ENCODE measurements at regions not wholly inside any gene's neighbourhood (a gene's known extent, or its start where the extent isn't known, plus 50 kb on each side); places are given as distances from the start of the nearest gene placed in this dataset.
"Not testable (repeated sequence)": the region's sequence is repeated elsewhere in the genome, so short reads cannot be mapped to it uniquely, and the experiment has no call there.

DNA sequence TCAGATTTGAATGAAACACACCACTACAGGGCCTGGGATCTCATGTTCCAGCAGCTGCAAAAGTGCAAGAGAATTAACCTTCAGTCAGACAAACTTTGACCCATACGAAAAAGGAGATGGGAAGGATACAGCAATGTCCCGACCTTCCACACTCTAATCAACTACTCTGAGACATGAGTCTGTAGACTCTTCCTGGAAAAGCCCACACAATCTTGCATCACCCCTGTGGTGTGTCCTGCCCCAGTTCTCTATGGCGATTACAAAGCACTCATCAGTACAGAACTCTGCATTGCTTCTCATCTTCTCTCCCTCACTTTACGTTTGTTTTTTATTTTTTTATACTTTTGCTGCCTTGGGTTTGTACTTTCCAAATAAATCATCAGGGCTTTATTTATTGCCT is 241.0 kb upstream of the KIF2A start:
- in situ Hi-C loops (cut with HindIII; ENCODE audit: low sequenced_read_pairs) = no loop called here

GRCh38 chr5:62066761-62067277 is 239.2 kb upstream of the KIF2A start:
- in situ Hi-C loops (cut with HindIII; ENCODE audit: low sequenced_read_pairs) = no loop called here

- in situ Hi-C loops (cut with HindIII; ENCODE audit: low sequenced_read_pairs) = no loop called here
These were observed 237.5 kb upstream of the KIF2A start for GRCh38 chr5:62068554-62068953.

DNA sequence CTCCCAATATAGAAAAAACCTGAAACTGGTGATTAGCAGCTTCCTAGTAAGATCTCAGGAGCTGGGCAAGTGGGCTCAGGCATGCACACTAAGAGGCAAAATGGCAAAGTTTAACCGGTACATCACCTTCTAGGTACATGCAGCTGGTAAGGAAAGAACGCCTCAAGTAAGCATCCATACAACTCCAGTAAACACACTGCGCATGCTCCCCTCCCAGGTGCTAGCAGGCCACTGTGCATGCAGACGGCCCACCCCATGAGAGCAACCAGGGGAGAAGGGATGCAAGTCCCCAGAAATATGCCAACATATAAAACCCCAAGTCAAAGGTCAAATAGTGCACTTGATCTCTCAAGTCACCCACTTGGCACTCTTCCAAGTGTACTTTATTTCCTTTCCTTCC is 228.6 kb upstream of the KIF2A start:
- in situ Hi-C loops (cut with HindIII; ENCODE audit: low sequenced_read_pairs) = no loop called here

DNA sequence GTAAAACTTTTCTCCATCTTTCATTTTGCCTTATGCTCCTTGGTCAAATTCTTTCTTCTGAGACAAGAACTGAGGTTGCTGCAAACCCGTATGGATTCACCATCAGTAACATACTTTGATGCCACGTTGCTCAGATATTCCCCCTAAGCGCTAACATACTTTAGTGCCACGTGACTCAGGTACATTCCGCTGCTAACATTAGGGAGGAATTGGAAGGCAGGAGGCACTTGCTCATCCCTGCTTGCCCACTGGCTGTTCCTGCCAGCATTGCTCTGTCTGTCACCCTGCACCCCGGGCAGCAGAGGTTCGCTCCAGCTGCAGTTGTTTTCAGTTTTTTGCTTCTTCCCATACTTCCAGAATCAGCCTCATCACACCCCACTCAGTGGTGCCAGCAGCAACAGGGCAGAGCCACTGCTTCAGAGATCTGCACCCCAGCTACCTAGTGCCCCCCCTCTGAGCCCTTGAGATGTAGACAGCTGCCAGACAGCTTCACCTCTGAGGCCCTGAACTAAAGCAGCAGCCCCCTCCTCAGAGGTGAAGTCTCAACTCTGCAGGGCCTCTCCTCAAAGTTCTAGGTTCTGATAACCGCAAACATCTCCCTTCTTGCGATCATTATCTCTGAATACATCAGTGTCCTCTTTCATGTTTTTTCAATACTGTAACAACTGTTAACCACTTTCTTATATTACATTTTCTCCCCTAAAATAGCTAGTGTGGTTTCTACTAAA is 228.0 kb upstream of the KIF2A start:
- in situ Hi-C loops (cut with HindIII; ENCODE audit: low sequenced_read_pairs) = no loop called here

GRCh38 chr5:62082370-62082801 is 223.6 kb upstream of the KIF2A start:
- in situ Hi-C loops (cut with HindIII; ENCODE audit: low sequenced_read_pairs) = no loop called here

DNA sequence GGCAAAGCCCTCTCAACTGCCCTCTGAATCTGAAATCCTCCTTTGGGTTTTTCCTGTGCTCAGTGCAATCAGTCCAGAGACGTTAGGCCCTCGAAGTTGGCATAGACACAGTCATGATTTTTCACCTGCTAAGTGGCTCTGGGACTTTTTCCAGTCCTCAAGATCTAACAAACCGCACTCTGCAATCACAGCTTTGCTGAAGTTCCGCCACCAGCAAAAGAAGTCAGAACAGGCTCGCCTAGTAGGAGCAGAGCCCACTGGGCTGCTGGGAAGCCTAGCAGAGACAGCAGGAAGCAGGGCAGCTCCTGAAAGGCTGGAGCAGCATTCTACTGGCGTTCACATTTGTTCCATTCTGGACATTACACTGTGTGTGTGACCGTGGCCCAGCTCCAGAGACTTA is 222.8 kb upstream of the KIF2A start:
- in situ Hi-C loops (cut with HindIII; ENCODE audit: low sequenced_read_pairs) = no loop called here

DNA sequence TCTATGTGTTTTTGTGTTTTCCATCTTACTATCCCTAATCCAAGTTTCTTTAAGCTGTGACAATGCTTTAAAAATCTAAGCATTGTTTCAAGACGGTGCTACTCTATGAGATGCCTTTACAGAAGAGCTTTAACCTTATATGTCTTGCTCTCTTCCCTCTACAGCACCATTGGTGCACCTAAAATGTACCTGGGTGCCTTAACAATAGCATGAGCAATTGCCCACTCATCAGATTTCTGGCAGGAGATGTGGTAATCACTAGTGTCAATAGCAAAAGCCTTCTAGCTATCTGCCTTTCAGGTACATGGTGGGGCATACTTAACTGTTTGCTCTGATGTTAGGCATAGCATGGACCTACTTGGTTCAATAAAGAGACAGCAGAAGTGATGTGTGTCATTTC is 222.3 kb upstream of the KIF2A start:
- in situ Hi-C loops (cut with HindIII; ENCODE audit: low sequenced_read_pairs) = no loop called here

DNA sequence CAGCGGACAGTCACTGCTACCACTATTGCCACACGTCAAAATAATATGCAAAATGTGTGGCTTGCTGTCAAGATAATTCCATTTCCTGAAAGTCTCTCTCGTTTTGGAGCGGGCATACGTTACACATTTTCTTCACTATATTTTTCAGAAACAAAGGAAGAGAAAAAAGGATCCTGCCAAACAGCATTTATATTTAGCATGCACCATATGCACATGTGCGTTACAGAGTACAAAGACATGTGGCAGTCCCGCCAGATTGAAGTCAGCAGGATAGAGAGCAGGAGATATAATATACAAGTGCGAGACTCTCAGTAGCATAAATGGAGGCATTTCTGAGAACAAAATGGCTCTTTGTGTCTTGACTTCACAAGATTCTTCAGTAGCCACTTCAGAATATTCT is 221.6 kb upstream of the KIF2A start:
- in situ Hi-C loops (cut with HindIII; ENCODE audit: low sequenced_read_pairs) = no loop called here

- in situ Hi-C loops (cut with HindIII; ENCODE audit: low sequenced_read_pairs) = no loop called here
These were observed 215.1 kb upstream of the KIF2A start for GRCh38 chr5:62090953-62091352.

DNA sequence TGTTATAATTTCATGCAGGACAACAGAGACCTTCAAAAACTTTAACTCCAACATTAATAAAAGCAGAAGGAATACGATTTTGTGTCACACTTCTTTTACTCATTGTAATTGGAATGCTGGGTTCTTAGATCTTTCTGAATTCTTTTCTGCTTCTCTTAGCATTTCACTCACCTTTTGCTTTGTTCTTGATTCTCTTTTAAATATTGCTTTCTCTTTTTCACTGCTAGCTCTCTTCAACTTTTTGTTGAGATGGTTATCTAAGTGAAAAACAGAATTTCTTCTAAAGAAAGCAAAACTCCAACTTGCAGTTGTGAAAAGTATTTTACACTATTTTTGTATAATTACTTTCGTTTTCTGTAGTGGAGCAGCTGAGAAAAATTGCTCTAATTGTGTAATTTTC is 212.6 kb upstream of the KIF2A start:
- in situ Hi-C loops (cut with HindIII; ENCODE audit: low sequenced_read_pairs) = no loop called here

GRCh38 chr5:62093976-62094375 is 212.0 kb upstream of the KIF2A start:
- in situ Hi-C loops (cut with HindIII; ENCODE audit: low sequenced_read_pairs) = no loop called here

- in situ Hi-C loops (cut with HindIII; ENCODE audit: low sequenced_read_pairs) = no loop called here
These were observed 208.6 kb upstream of the KIF2A start for GRCh38 chr5:62097361-62097760.

GRCh38 chr5:62100201-62100600 is 205.8 kb upstream of the KIF2A start:
- in situ Hi-C loops (cut with HindIII; ENCODE audit: low sequenced_read_pairs) = no loop called here

DNA sequence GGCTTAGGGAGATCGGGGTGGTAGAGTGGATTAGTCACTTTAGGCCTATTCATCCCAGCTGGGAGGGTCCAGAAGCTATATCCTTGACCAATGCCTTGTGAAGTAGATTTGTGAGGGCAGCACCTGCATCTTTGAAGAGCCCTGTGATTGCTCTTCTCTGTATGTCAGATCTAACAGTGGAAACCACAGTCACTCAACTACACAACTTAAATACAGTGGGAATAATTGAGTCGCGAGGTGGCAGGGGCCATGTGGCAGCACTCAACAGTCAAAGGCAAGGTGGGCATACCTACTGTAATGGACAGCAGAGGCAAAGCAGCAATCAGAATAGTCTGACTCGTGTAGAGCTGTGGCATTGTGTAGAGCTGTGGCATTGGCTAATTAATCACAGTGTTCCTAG is 202.1 kb upstream of the KIF2A start:
- in situ Hi-C loops (cut with HindIII; ENCODE audit: low sequenced_read_pairs) = not testable (repeated sequence)

- in situ Hi-C loops (cut with HindIII; ENCODE audit: low sequenced_read_pairs) = no loop called here
These were observed 194.6 kb upstream of the KIF2A start for GRCh38 chr5:62111428-62111827.

DNA sequence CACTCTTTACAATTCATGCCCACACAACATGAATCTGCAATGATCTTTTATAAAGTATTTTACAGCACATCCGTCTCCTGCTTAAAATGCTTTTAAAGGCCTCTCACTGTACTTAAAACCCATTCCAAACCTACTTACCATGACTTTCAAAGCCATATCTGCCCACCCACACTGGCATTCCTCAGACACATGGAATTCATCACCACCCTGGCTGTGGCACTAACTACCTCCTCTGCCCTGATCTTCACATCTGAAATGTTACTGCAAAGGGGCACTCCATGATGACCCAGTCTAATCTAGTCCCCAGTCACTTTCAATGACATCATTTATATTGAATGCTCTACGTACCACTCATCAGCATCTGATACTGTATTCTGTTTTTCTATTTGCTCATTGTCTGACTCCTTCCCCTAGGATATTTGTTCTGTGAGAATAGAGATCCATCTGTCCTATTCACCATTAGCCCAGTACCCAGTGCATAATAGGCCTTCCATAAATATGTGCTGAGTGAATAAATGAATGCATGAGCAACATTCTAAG is 193.2 kb upstream of the KIF2A start:
- in situ Hi-C loops (cut with HindIII; ENCODE audit: low sequenced_read_pairs) = no loop called here

- in situ Hi-C loops (cut with HindIII; ENCODE audit: low sequenced_read_pairs) = no loop called here
These were observed 191.0 kb upstream of the KIF2A start for GRCh38 chr5:62115014-62115413.

DNA sequence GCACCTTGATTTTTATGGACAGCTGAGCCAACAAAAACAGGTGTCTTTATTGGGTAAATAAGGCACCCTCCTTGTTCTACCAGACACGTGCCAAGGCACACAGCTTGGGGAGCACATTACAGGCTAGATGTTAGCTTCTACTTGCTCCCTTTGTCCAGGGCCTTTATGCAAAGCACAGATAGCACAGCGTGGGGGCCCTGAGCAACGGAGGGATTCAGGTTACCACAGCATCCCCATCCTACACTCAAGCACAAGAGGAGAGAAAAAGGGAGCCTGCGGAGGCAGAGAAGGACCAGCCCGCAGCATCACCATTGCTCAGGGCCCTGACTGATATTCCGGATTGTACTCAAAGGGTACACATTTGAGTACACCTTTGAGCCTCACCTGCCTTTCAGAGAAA is 181.7 kb upstream of the KIF2A start:
- in situ Hi-C loops (cut with HindIII; ENCODE audit: low sequenced_read_pairs) = no loop called here

- in situ Hi-C loops (cut with HindIII; ENCODE audit: low sequenced_read_pairs) = no loop called here
These were observed 179.9 kb upstream of the KIF2A start for GRCh38 chr5:62126090-62126489.

DNA sequence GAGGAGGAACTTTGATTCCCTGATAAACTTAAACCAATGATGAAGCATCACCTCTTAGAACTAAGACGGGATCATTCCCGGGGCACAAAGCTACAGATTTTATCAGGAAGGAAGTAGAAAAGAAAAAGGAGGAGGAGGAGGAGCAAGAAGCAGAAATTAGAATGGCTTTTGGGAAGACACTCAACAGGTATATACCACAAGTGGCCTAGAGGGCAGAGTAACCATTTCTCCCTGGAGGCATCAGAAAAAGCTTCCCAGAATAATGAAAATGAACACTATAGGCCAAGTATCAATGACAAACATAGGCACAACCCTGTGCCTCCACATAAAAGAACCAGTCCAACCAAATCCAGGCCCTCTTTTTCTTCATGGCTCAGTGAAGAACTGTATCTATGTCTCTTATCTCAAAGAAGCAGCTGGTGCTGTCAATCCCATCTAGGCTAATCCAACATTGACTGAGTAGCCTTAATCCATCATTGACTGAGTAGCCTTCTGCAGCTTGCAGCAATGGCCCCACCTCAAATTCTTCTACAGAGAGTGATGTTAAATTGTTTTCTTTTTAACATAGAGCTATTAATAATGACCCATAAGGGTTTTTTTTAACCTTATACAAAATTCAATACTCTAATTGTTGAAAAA is 178.8 kb upstream of the KIF2A start:
- in situ Hi-C loops (cut with HindIII; ENCODE audit: low sequenced_read_pairs) = no loop called here

DNA sequence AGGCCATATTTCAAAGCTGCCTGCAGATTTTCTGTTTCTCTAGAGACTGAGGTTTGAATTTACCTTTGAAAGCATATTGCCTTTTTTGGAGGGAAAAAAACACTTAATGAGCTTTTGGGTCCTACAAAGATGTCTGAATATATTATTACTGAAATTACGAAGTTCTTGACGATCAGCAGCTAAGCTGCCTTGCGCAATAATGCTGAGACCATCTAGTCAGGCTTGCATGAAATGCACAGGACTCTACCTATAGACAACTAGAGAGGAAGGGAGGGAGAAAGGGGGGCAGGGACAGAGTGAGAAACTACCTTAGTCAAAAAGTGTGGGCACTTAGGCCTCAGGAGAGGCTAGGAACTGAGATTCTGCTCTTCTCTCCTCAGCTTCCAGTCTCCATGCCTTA is 175.9 kb upstream of the KIF2A start:
- in situ Hi-C loops (cut with HindIII; ENCODE audit: low sequenced_read_pairs) = no loop called here
